HG02763 (cell line): ENCODE measurements at regions not wholly inside any gene's neighbourhood (a gene's known extent, or its start where the extent isn't known, plus 50 kb on each side); places are given as distances from the start of the nearest gene placed in this dataset.

Experiments used
- ATAC-seq: cut with Tn5 transposase; IDR thresholded peaks from one replicate; pipeline ENCODE4 v1.9.1; 2021; ENCODE audit warnings: mild to moderate bottlenecking, moderate library complexity; ENCODE audit not compliant: unreplicated experiment

DNA sequence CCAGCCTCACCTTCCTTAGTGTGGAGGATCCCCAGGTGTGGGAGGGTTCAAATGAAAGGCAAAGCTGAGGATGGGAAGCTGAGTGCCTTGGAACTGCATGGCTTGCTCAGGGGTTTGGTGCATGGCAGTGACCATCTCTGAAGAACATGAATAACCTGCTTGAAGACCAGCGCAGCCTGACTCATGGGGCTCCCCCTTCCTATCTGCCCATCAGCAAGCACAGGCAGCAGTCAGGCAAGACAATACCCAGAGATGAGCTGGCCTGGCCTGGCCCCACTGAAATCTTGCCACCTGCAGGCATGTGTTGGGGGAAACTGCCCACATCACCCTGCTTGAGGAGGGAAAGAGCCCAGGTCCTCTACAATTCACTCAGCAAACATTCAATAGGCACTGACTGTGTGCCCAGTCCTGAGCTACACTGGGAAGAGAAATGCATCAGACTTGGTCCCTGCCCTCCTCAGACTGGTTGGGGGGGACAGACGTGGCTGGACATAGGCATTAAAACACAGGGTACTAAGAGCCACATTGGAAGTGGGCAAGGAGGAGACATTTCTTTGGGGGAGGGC, 105.0 kb upstream of the ALDH1B1 start:
- no peak for ATAC-seq

DNA sequence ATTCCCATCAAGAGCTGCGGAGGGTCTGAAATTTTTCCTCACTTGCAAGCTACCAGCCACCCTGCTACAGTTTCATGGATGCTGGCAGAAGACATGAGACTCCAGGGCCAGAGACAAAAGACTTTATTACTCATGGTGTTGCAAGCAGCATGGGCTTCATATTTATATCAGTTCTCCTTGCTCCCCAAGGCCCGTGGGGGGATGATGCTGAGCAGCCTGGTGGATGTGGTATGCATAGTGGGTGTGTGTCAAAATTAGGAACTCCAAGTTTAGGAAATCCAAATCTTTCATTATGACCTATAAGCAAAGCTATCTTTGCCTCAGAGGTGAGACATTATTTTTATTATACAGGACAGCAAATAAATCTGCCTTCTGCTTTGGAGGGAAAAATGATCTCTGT, 105.7 kb upstream of the ALDH1B1 start:
- ATAC-seq: no peak

DNA sequence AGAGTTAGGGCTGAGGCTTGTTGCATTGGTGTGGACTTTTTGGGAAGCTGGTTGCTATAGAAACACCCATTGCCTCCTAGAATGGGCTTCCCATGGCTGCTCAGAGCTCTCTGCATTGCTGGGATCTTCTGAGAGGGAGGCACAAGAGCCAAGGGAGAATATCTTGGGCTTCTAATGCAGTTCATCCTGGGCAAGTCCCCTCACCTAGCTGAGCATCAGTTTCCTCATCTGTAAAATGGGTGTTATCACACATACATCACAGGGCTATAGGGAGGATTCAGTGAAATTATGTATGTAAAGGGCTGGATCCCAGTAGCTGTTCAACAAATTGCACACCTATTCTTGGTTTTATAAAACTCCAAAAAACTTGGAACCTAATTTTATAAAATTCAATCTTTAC, 106.1 kb upstream of the ALDH1B1 start:
- ATAC-seq: no peak

DNA sequence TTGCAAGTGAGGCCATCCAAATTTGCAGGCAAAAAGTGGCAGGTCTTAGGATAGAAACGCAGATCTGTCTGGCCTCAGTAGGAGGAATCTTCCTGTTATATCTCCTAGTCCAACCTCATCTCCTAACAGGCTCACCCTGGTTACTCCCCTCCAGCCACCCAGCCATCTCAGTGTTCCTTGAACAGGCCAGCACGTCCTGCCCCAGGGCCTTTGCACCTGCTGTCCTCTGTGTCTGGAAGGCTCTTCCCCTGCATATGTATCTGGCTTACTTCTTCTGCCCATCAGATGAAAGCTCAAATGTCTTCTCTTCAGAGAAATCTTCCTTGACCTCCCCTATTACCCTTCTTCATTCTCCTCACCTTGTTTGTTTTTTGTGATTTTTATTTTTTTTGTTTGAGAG, 107.3 kb upstream of the ALDH1B1 start:
- ATAC-seq: no peak

DNA sequence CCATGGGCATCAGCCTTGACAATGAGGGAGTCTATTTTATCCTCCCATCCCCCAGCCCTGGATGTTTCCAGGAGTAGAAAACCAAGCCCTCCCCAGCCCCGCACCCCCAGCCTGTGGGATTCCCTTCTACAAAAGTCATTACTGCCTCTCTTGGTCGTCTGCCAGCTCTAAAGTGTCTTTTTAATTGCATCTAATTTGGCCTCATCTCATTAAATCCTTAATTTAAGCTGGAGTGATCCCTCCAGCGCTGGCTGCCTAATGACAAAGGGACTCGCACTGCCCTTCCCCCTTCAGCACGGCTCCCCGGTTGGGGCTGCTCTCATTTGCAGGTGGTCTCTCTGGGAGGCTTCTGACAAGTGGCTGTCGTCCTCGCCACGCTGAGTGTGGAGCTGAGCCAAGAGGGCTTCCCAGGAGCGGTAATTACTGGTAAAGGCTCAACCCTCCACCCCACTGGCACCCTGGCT, 107.9 kb upstream of the ALDH1B1 start:
- no peak for ATAC-seq

DNA sequence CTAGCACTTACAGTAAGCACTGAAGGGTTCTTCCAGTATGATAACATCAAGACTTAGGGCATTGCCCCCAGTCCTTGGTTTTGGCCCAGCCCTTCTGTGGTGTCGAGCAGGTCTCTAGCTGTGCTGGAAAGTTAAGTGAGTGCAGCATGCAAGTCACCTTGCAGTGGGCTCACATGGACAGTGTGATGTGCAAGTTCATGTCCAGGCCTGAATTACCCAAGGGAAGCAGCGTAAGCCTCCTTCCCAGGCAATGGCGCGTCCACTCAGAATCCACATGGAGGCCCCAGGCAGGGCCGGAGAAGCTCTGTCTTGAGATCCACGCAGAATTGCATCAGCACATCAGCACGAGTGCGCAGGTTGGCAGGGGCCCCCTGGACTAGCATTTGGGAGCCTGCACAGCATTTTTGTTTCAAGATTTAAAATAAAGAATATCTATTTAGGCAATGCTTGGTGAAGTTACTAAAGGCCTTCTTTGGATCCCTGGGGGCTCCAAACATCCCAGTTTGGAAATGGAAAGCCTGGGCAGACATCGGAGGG, 108.4 kb upstream of the ALDH1B1 start:
- ATAC-seq: no peak

DNA sequence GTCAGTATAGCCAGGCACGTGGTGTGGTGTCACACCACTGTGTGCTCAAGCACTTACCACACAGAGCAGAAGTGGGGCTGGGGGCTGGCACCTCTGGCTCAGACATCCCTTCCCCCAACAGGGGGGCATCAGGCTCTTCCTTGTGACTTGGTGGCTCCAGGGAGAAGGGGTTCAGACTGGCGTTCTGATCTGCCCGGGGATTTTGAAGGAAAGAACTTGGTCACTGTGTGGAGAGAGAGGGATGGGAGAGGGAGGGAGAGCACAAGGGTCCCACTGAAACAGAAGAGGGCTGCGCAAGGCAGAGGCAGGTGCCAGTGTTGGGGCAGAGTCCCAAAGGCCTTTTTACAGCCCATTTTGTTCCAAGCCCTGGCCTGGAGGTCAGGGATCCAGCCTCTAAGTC, 109.7 kb upstream of the ALDH1B1 start:
- no peak for ATAC-seq

DNA sequence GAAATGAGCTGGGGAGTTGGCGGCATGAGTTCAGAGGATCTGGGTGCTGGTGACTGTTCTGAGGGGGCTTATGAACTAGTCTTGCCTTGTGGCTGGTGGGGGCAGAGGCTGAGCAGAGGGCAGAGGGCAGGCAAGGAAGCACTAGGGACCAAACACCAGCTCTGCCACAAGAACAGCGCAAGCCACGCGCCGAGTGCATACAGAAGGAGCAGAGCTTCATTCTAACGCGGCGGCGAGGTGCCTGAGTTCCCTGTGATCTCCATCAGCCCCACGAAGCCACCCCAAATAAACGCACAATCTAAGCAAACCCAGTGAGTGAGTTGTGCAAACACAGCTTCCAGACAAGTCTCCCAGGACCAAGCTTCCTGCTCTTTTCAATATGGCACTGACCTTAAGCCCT, 110.6 kb upstream of the ALDH1B1 start:
- no peak for ATAC-seq

DNA sequence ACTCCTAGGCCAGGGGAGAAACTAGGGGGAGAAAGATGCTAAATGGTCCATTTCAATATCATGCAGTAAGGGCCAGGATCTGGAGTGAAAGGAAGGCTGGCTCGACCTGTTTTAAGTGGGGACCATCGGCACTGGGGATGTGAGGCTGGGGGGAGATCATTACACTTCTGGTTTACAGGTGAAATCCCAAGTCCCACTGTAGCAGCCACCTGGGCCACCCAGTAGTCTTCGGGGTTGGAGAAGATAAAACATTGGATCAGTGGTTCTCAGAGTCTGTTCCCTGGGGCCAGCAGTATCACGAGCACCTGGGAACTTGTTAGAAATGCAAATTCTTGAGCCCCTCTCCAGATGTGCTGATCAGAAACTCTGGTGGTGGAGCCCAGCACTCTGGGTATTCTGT, 111.3 kb upstream of the ALDH1B1 start:
- ATAC-seq: no peak

DNA sequence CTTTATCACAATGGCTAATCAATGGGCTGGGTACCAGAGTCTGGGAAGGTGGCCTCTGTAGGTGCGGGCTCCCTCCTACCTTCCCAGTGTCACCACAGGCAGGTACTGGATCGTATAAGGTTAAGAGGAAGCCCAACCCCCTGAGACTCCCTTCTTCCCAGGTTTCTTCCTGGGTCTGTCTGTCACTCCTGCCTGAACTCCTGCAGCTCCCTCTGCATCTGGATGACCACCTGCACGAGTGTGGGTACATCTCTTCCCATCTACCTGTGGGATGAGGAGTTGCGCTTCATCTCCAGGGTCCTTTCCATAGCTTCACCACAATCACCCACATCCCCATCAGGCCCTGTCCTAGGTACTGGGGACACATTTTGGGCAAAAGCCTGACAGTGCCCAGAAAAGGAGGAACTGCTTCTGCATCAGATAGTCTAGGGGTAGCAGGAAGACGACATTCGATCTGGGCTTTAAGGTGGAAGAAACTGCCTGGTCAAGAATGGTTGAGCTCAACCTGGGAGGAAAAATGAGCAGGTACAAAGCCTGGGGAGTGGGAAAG, 112.2 kb upstream of the ALDH1B1 start:
- no peak for ATAC-seq

DNA sequence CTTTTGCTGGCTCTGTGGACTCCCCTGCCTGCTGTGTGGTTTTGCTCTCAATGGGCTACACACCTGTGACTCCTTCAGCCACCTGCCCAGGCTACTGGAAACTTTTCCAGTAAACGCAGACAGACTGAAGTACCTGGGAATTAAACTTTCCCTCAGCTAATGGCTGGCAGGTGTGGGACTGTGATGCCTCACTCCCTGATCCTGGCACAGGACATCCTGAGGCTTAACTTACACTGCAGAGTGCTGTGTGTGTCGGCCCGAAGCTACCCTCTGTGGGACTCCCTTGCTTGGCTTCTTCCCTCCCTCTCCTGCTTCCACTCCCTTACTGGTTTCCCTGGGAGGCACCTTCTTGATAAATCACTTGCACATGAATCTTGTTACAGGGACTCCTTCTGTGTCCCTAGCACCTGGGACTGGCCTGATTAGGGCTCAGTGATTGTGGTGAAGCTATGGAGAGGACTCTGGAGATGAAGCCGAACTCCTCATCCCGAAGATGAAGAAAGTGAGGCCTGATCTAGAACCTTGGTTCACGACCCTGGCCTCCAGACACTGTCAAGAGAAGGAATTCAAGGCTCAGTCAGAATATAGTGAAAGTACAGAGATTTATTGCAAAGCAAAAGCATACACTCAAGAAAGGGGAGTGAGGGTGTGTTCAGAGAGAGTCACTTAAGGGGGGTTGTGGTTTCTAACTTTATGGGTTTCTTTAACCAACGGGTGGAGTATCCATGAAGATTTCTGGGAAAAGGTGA, 113.4 kb upstream of the ALDH1B1 start:
- no peak for ATAC-seq

DNA sequence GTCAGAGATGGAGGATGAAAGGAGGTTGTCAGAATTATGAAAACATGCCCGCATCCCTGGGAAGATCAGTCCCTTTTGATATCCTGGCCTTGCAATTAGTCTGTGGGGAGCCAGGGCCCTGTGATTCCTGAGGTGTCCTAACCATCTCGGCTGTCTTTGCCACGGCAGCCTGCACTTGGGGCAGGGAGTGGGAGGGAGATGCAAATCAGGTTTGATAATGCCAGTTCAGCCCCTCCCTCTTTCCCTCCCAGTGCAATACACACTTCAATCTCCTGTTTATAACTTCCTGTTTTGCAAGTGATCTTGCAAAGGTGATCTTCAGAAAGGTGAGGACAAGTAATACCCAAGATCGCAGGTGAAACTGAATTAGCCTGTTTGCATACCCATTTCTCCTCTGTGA, 114.0 kb upstream of the ALDH1B1 start:
- ATAC-seq: no peak

DNA sequence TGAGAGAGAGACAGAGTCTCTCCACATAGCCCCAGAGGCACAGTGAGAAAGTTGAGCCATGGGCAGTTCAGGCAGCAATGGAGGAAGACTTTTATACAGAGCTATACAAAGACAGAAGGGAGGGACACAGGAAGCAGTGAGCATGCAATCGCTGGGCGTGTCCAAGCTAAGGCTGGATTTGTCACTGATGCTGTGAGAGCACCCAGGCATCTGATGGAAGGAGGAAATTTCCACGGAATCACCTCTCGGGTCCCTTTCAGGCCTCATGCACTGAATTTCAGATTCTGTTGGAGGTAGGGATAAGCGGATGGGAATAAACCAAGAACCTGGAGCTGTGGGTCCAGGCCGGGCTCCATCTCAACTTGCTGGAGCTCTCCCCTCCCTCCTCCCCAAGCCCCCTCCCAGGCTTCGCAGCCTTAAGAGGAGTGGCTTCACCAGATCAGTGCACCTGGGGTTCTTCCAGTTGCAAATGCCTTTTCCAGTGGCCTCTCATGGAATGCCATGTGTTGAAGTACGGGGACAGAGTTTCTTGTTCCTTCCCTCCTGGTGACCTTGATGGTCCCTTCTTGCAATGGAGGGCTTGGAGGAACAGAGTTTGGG, 114.8 kb upstream of the ALDH1B1 start:
- no peak for ATAC-seq

DNA sequence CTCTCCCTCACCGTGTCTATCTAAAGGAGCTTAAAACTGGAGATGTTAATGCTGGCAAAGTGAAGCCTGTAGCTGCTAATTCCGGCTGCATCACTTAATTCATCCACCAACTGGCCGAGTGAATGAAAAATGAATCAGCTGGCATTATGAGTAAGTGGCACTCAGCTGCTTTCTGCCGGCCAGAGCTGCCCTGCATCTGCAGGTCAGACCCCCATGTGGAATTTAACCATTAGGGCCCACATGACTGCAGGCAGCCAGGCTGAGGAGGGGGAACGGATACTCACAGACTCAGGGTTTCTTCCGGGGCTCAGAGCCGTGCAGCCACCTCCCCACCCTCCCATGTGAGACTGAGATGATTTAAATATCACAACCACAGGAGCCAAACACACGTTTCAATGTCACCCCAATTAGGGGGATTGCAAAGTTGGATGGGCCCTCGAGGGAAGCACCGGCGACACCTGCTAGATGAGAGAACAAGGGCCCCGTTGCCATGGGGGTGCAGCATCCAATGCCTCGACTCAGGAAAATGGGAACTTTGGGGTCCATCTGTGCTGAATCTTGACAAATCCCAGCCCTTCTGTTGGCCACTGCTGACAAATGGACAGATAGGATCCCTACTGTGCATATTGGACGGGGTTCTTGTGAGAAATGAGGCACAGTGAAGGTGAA, 115.6 kb upstream of the ALDH1B1 start:
- ATAC-seq: no peak

DNA sequence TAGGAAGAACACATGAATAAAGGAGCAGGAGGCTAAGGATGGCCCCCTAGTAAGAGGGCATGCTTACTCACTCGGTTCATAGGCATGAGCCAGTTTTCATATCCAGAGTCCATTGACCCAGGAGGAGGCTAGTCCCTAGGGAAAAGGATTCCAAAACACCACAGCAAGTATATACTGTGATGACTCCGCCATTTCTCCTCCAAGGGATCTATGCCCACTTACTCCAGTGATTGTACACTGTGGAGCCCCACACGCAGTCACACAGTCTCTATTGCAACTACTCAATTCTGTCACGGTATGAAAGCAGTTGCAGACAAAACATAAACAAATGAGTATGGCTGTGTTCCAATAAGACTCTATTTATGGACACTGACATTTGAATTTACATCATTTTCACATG, 117.7 kb upstream of the ALDH1B1 start:
- no peak for ATAC-seq

DNA sequence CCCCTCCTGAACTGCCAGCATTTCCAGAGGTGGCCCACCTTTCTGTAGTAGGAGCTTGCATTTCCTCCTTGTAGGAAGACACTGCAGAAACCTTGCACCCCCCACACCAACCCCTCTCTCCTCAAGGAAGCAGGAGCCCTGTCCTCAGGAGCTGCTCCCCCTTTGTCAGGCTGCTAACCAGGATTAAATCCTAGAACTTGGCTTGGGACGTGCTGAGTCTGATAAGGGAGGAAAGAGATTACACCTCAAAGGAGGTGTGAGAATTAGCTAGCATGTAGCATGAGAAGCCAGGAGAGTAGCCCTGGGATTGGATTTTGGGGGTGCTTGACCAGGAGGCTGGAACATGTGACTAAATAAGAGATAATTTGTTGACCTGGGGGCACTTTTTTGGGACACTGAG, 119.8 kb upstream of the ALDH1B1 start:
- ATAC-seq: no peak

DNA sequence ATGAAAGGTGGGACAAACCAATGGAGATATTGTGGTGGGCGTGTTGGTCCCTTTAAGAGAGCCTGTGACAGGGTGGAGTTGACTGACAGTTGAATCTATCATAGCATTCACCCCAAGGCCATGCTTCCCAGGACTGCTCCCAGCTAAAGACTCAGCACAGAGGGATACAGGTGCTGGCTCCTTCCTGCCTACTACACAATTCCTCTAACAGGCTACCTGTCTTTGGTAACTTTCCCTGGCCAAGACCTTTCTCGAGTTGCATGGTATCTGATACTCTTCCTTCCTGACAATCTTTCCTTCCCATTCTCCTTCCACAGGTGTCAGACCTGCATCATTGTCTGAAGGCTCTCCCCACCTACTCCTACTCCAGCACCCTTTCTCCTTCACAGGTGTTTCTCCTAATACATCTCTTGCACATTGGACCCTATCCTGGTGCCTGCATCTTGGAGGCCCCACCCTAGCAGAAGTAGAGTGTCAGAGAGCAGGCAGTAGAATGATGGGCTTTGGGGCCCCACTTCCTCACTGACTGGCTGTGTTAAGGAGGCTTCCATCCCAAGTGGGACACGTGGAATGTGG, 120.7 kb upstream of the ALDH1B1 start:
- ATAC-seq: no peak

DNA sequence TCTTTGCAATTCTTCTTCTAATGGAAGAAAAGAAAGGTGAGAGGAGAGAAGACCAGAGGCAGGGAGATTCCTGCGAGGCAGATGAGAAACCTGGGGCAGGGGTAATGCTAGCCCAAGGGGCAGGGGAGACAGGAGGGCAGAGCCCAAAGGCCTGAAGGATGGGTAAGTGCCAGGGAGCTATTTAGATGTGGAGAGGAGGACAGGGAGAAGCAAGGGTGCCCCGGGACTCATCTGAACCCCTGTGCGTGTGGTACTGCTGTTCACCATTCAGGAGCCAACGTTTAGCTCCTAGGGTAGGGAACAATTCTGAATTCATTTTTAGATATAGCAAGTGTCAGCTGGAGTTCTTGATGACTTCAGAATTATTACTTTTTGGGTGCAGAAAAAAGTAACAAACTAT, 122.7 kb upstream of the ALDH1B1 start:
- no peak for ATAC-seq

DNA sequence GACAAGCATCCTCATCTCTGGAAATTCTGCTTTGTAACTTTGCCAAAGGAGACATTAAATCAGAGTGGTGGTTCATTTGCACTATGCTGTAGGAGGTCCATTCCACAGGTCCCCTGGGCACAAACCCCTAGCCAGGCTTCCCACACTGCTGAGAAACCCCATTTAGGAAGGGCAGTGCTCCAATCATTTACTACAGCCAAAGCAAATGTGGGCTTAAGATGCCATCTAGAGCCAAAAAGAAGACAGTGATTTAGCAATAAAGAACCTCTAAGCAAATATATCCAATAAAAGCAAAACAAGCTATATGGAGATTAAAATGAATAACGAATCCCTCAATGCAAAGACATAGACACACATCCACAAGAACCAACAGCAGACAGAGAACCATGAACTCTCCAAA, 129.0 kb upstream of the ALDH1B1 start:
- ATAC-seq: no peak

DNA sequence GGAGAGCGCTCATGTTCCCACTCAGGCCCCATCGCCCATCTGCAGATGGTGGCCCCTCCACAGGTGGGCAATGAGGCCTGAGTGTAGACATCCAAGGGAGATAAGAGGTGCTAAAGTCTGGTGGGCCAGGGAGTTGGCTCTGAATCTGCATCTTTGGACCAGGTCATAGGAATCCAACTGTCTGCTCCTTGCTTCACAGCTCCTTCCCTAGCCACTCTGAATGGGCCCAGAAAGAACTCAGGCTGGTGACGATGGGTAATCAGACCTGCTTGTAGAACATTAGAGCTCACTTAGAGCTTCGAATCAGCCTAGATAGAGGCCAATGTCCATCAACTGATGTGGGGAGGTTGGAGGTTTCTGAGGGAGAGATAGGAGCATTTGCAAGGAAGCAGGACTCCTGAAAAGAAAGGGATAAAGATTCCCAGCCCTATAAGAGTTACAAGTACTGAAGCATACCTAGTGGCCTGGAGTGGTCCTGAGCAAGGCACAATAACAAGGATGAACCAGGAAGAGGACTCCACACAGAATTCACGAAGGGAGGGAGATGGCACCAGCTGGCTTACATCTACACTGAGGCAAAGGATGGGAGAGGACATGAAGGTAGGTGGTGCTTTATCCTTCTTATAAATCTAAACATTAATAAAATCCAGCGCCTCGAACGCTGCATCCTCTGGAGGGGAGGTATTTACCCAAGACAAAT, 132.8 kb upstream of the ALDH1B1 start:
- ATAC-seq: no peak
